Tibial nerve (tissue), 3 donors: ENCODE measurements at regions not wholly inside any gene's neighbourhood (a gene's known extent, or its start where the extent isn't known, plus 50 kb on each side); places are given as distances from the start of the nearest gene placed in this dataset.

Experiments
- CTCF ChIP-seq, 5 experiments: fragments of 200-600 bp in 3 of 5; fragments of 450-650 bp in 2 of 5; sonication (generic) in 3 of 5; IDR thresholded peaks; one replicate each; pipeline ENCODE4 v1.5.1; 2016 to 2019; ENCODE audit warnings: antibody characterized with exemption in 5 of 5, mild to moderate bottlenecking in 3 of 5, moderate library complexity in 2 of 5
- POLR2A ChIP-seq, 2 donors: fragments of 450-650 bp; IDR thresholded peaks; one replicate each; pipeline ENCODE4 v1.6.1; 2017; ENCODE audit warnings: antibody characterized with exemption in 2 of 2, mild to moderate bottlenecking in 2 of 2, moderate library complexity in 2 of 2

- no peak for TF ChIP-seq CTCF (IDR thresholded peaks at IDR 0.05)
- no peak for TF ChIP-seq POLR2A (IDR thresholded peaks at IDR 0.05)
Observed at GRCh38 chr12:125286005-125286727, 220.9 kb downstream of the AACS start.
